ENCODE measurements at regions not wholly inside any gene's neighbourhood (a gene's known extent, or its start where the extent isn't known, plus 50 kb on each side); places are given as distances from the start of the nearest gene placed in this dataset.

- DNase-seq, result no peak
These were observed 190.4 kb downstream of the MIAT start for GRCh38 chr22:26847816-26848215.

GRCh38 chr22:26848244-26848920, 191.0 kb downstream of the MIAT start:
- no peak for DNase-seq

GRCh38 chr22:26849575-26849974, 192.2 kb downstream of the MIAT start:
- no peak for DNase-seq

- no peak for DNase-seq
These were observed 193.7 kb downstream of the MIAT start for GRCh38 chr22:26851125-26851524.

GRCh38 chr22:26852176-26852575, 194.8 kb downstream of the MIAT start:
- DNase-seq, result peak; percentile 44

GRCh38 chr22:26853071-26853470, 195.7 kb downstream of the MIAT start:
- no peak for DNase-seq

GRCh38 chr22:26853495-26853894, 196.1 kb downstream of the MIAT start:
- no peak for DNase-seq

GRCh38 chr22:26857169-26857568, 199.8 kb downstream of the MIAT start:
- no peak for DNase-seq

- DNase-seq, result no peak
These were observed 202.9 kb downstream of the MIAT start for GRCh38 chr22:26860301-26860700.

- DNase-seq, result no peak
These were observed 207.6 kb downstream of the MIAT start for GRCh38 chr22:26865021-26865420.

GRCh38 chr22:26883393-26883792, 226.0 kb downstream of the MIAT start:
- no peak for DNase-seq

- DNase-seq, result no peak
These were observed 227.5 kb downstream of the MIAT start for GRCh38 chr22:26884921-26885320.

GRCh38 chr22:26885441-26886261, 228.3 kb downstream of the MIAT start:
- DNase-seq, result no peak

- no peak for DNase-seq
These were observed 230.1 kb downstream of the MIAT start for GRCh38 chr22:26887456-26887855.

GRCh38 chr22:26887916-26888315, 230.5 kb downstream of the MIAT start:
- DNase-seq, result no peak

- no peak for DNase-seq
These were observed 231.5 kb downstream of the MIAT start for GRCh38 chr22:26888887-26889286.

GRCh38 chr22:26889802-26890201, 232.4 kb downstream of the MIAT start:
- no peak for DNase-seq

GRCh38 chr22:26890870-26891269, 233.5 kb downstream of the MIAT start:
- DNase-seq, result peak; percentile 7

GRCh38 chr22:26891429-26891828, 234.0 kb downstream of the MIAT start:
- no peak for DNase-seq

- DNase-seq, result peak; percentile 14
These were observed 235.0 kb downstream of the MIAT start for GRCh38 chr22:26892166-26893041.

GRCh38 chr22:26893173-26894110, 236.1 kb downstream of the MIAT start:
- DNase-seq, result no peak

GRCh38 chr22:26894362-26894761, 237.0 kb downstream of the MIAT start:
- no peak for DNase-seq
